Neural cell (in vitro differentiated cells): ENCODE measurements at regions not wholly inside any gene's neighbourhood (a gene's known extent, or its start where the extent isn't known, plus 50 kb on each side); places are given as distances from the start of the nearest gene placed in this dataset.

Experiments
- H2AFZ ChIP-seq: fragments of 200-600, 300-800 bp; sonication (generic), shearing (Covaris generic); 2 replicates; pipeline ENCODE4 v1.6.0; 2014; ENCODE audit warnings: low read depth, mild to moderate bottlenecking, antibody characterized with exemption, low read length, moderate library complexity
- H3F3A ChIP-seq: fragments of 200-600 bp; shearing (Covaris generic); 2 replicates; pipeline ENCODE4 v1.6.1; 2016; ENCODE audit warnings: mild to moderate bottlenecking, moderate library complexity, mixed read lengths, antibody characterized with exemption, low read length; ENCODE audit not compliant: insufficient read depth, poor library complexity, severe bottlenecking
- H3K27ac ChIP-seq: fragments of 200-600, 300-800 bp; sonication (generic), shearing (Covaris generic); 2 replicates; pipeline ENCODE4 v1.5.1; 2014; ENCODE audit warnings: mild to moderate bottlenecking, low read length, moderate library complexity
- H3K27me3 ChIP-seq: fragments of 300-800, 200-600 bp; sonication (generic), shearing (Covaris generic); 2 replicates; pipeline ENCODE4 v1.6.0; 2014; ENCODE audit warnings: mild to moderate bottlenecking, low read depth, low read length, moderate library complexity; ENCODE audit not compliant: insufficient read depth
- H3K36me3 ChIP-seq: fragments of 300-800, 200-600 bp; sonication (generic), shearing (Covaris generic); 2 replicates; pipeline ENCODE4 v1.5.1; 2014; ENCODE audit warnings: mild to moderate bottlenecking, antibody characterized with exemption, low read length, moderate library complexity; ENCODE audit not compliant: insufficient read depth
- H3K4me2 ChIP-seq: fragments of 300-800, 200-600 bp; sonication (generic), shearing (Covaris generic); 2 replicates; pipeline ENCODE4 v1.6.0; 2014; ENCODE audit warnings: mild to moderate bottlenecking, low read length
- H3K4me3 ChIP-seq: fragments of 300-800, 200-600 bp; sonication (generic), shearing (Covaris generic); 2 replicates; pipeline ENCODE4 v1.5.1; 2014; ENCODE audit warnings: mild to moderate bottlenecking, low read length, moderate library complexity
- H3K79me2 ChIP-seq: fragments of 200-600 bp; shearing (Covaris generic); replicated peaks from 2 replicates; pipeline ENCODE4 v1.6.0; 2014; ENCODE audit warnings: mild to moderate bottlenecking, low read length, moderate library complexity; ENCODE audit not compliant: insufficient read depth
- H3K9ac ChIP-seq: fragments of 300-800, 200-600 bp; sonication (generic), shearing (Covaris generic); 2 replicates; pipeline ENCODE4 v1.6.1; 2016; ENCODE audit warnings: mild to moderate bottlenecking, low read length, mixed read lengths
- H3K9me2 ChIP-seq: fragments of 200-600 bp; shearing (Covaris generic); 2 replicates; pipeline ENCODE4 v1.6.1; 2016; ENCODE audit warnings: mild to moderate bottlenecking, low read length, mixed read lengths; ENCODE audit not compliant: insufficient read depth
- H3K9me3 ChIP-seq: fragments of 200-600, 300-800 bp; sonication (generic), shearing (Covaris generic); 2 replicates; pipeline ENCODE4 v1.6.1; 2016; ENCODE audit warnings: mild to moderate bottlenecking, mixed run types, low read length, moderate library complexity, mixed read lengths
- H4K20me1 ChIP-seq: fragments of 200-600 bp; shearing (Covaris generic); 2 replicates; pipeline ENCODE4 v1.6.1; 2016; ENCODE audit warnings: mild to moderate bottlenecking, mixed run types; ENCODE audit not compliant: insufficient read depth
- CTCF ChIP-seq: fragments of 450-650 bp; IDR thresholded peaks from 2 replicates; pipeline ENCODE4 v1.5.1; 2014; ENCODE audit warnings: antibody characterized with exemption, mild to moderate bottlenecking, moderate library complexity; ENCODE audit not compliant: poor library complexity, severe bottlenecking
- EP300 ChIP-seq: fragments of 450-650 bp; conservative IDR thresholded peaks from 2 replicates; pipeline ENCODE4 v1.6.1; 2014; ENCODE audit warnings: antibody characterized with exemption, mild to moderate bottlenecking, moderate library complexity; ENCODE audit not compliant: poor library complexity, severe bottlenecking
- EZH2 ChIP-seq: fragments of 200-600, 300-800 bp; shearing (Covaris generic), sonication (generic); IDR thresholded peaks from 2 replicates; pipeline ENCODE4 v1.6.1; 2014; ENCODE audit warnings: antibody characterized with exemption, low read length, borderline replicate concordance, mild to moderate bottlenecking; ENCODE audit not compliant: insufficient read depth, poor library complexity, severe bottlenecking
- MXI1 ChIP-seq: fragments of 450-650 bp; conservative IDR thresholded peaks from 2 replicates; pipeline ENCODE4 v1.6.1; 2014; ENCODE audit warnings: antibody characterized with exemption, mild to moderate bottlenecking; ENCODE audit not compliant: poor library complexity, severe bottlenecking
- POLR2AphosphoS5 ChIP-seq: IDR thresholded peaks from 2 replicates; pipeline ENCODE4 v1.6.1; 2012
- RAD21 ChIP-seq: fragments of 450-650 bp; conservative IDR thresholded peaks from 2 replicates; pipeline ENCODE4 v1.6.1; 2014; ENCODE audit warnings: antibody characterized with exemption, mild to moderate bottlenecking, moderate library complexity
- REST ChIP-seq: IDR thresholded peaks from 2 replicates; pipeline ENCODE4 v1.6.1; 2012; ENCODE audit warnings: borderline replicate concordance
- SMC3 ChIP-seq: fragments of 450-650 bp; conservative IDR thresholded peaks from 2 replicates; pipeline ENCODE4 v1.6.1; 2014; ENCODE audit warnings: antibody characterized with exemption, mild to moderate bottlenecking, moderate library complexity; ENCODE audit not compliant: poor library complexity
- TAF1 ChIP-seq: IDR thresholded peaks from 2 replicates; pipeline ENCODE4 v1.6.1; 2012; ENCODE audit warnings: low read depth

GRCh38 chr5:82698026-82698425, 379.2 kb downstream of the TMEM167A start:
- TF ChIP-seq SMC3: no peak
- no peak for TF ChIP-seq EP300
- no peak for TF ChIP-seq TAF1
- no peak for TF ChIP-seq REST
- no peak for TF ChIP-seq RAD21
- no peak for TF ChIP-seq EZH2
- TF ChIP-seq MXI1: no peak
- TF ChIP-seq POLR2AphosphoS5: no peak
- no peaks in the 10 kb centered on the region for H3F3A ChIP-seq

GRCh38 chr5:82694711-82695285, 382.4 kb downstream of the TMEM167A start:
- Histone ChIP-seq H3K9ac (no peak overlapping the region), H3F3A (no peaks in the 10 kb centered on the region), H3K4me3 (no peak overlapping the region), H2AFZ (no peak overlapping the region), H3K9me3 (no peaks in the 10 kb centered on the region), H3K27ac (no peak overlapping the region), H3K27me3 (no peaks in the 10 kb centered on the region), H3K4me2 (no peak overlapping the region), H3K36me3 (no peaks in the 10 kb centered on the region), H3K9me2 (no peaks in the 10 kb centered on the region), H3K79me2 (no peaks in the 10 kb centered on the region), H4K20me1 (no peaks in the 10 kb centered on the region)
- no peak for TF ChIP-seq RAD21
- no peak for TF ChIP-seq EP300
- TF ChIP-seq MXI1: no peak
- no peak for TF ChIP-seq TAF1
- no peak for TF ChIP-seq REST
- TF ChIP-seq EZH2: no peak
- TF ChIP-seq CTCF: no peak

More at GRCh38 chr5:82698026-82698425, 379.2 kb downstream of the TMEM167A start:
- no peaks in the 10 kb centered on the region for H4K20me1 ChIP-seq
- no peaks in the 10 kb centered on the region for H3K9me3 ChIP-seq
- no peaks in the 10 kb centered on the region for H3K36me3 ChIP-seq
- H2AFZ ChIP-seq: no peak overlapping the region
- no peak overlapping the region for H3K9ac ChIP-seq
- no peak overlapping the region for H3K27ac ChIP-seq
- H3K9me2 ChIP-seq: no peaks in the 10 kb centered on the region
- no peak overlapping the region for H3K4me3 ChIP-seq
- no peaks in the 10 kb centered on the region for H3K79me2 ChIP-seq
- no peaks in the 10 kb centered on the region for H3K27me3 ChIP-seq
- no peak overlapping the region for H3K4me2 ChIP-seq
